ENCODE measurements at regions not wholly inside any gene's neighbourhood (a gene's known extent, or its start where the extent isn't known, plus 50 kb on each side); places are given as distances from the start of the nearest gene placed in this dataset.
A peak's percentile ranks its signal among the peaks of the same experiment; 100 is the strongest.
"Not testable (repeated sequence)": the region's sequence is repeated elsewhere in the genome, so short reads cannot be mapped to it uniquely, and the experiment has no call there.

DNA sequence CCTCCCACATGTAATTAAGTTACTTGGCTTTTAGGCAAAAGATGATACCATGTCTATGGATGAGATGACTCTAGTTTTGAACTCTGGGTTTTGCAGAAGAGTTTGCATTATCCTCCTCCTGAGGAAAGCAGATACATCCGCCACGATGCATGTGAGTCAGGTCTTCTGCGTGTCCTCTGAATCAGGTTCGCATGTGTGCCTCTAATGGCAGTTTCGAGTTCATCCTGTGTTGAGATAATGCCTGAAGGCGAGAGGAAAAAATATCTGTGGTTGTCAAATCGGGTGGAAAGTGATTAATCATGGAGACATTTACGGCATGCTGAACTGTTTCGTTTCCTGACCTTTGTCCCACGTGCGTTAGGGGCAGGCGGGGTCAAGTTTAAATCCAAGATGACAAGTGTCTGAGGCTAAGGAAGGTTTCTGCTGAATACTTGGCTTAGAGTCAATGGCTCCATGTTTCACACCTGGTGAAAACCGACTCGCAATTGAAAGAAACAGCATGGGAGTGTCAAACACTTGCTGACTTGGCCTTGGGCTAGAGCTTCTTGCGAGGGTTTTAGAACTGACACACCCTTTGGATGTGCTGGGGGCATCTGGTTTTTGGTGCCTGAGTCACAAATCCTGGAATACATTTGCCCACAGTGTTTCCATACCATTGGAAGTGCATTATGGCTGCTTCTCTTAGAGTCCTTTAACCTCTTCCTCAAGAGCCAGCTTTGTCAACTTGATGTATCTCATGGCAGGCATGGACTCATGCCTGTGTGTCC, 216.1 kb upstream of the PLGLB1 start:
- H3K9me3 ChIP-seq (ENCODE audit: control insufficient read depth in 4 of 4, insufficient read depth in 3 of 4, low read length in 3 of 4); H3K4me1 ChIP-seq (ENCODE audit: control insufficient read depth in 5 of 5, insufficient read depth in 5 of 5, low read length in 5 of 5); H3K27ac ChIP-seq (ENCODE audit: low read depth in 1 of 2, low read length in 1 of 2); ATAC-seq (ENCODE audit: insufficient read depth, low FRiP score); H3K27me3 ChIP-seq (ENCODE audit: control insufficient read depth in 3 of 3, insufficient read depth in 3 of 3, low read length in 2 of 3); DNase-seq; H3K36me3 ChIP-seq (ENCODE audit: control insufficient read depth in 4 of 4, insufficient read depth in 4 of 4, low read length in 4 of 4); H3K4me3 ChIP-seq; H3K9ac ChIP-seq (ENCODE audit: insufficient read depth in 1 of 2, low read length in 2 of 2): not testable (repeated sequence)
- 42 to 73% methylated on average over 7 to 8 of the region's 15 CpGs for WGBS, 2 donors

DNA sequence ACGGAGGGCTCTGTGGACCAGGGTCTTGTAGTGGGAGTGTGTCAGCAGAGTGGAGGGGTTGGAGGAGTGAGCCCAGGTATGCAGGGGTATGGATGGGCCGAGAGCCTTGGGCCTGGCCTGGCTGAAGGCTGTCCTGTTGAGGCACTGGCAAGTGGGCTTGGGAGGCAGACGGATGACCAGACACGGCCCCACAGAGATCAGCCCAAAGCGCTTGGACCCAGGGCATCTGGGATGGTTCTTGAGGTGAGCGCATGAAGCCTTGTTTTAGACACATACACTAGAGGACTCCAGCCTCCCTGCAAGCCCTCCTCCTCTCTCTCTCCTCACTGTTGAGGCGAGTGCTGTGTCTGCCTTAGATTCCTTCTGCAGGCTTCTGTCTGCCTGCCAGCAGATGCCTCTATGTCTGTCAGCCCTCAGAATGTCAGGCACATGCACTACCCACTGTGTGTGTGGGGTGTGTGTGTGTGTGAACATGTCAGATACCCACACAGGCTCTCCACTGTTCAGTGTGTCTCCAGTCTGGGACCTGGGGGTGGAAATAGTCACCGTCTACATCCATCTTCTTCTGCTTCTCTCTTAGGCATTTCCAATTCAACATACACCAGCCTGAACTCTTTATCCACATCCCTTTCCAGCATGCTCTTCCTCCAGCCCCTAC, 218.0 kb upstream of the PLGLB1 start:
- not testable (repeated sequence) for H3K27me3 ChIP-seq (ENCODE audit: control insufficient read depth in 3 of 3, insufficient read depth in 3 of 3, low read length in 2 of 3); DNase-seq; H3K4me3 ChIP-seq; H3K4me1 ChIP-seq (ENCODE audit: control insufficient read depth in 5 of 5, insufficient read depth in 5 of 5, low read length in 5 of 5); H3K9ac ChIP-seq (ENCODE audit: insufficient read depth in 1 of 2, low read length in 2 of 2); H3K27ac ChIP-seq (ENCODE audit: low read depth in 1 of 2, low read length in 1 of 2); H3K36me3 ChIP-seq (ENCODE audit: control insufficient read depth in 4 of 4, insufficient read depth in 4 of 4, low read length in 4 of 4); H3K9me3 ChIP-seq (ENCODE audit: control insufficient read depth in 4 of 4, insufficient read depth in 3 of 4, low read length in 3 of 4)
- ATAC-seq (ENCODE audit: insufficient read depth, low FRiP score), result peak; percentile 27
- WGBS, 2 donors, result 93 to 94% methylated on average over 7 of the region's 8 CpGs

DNA sequence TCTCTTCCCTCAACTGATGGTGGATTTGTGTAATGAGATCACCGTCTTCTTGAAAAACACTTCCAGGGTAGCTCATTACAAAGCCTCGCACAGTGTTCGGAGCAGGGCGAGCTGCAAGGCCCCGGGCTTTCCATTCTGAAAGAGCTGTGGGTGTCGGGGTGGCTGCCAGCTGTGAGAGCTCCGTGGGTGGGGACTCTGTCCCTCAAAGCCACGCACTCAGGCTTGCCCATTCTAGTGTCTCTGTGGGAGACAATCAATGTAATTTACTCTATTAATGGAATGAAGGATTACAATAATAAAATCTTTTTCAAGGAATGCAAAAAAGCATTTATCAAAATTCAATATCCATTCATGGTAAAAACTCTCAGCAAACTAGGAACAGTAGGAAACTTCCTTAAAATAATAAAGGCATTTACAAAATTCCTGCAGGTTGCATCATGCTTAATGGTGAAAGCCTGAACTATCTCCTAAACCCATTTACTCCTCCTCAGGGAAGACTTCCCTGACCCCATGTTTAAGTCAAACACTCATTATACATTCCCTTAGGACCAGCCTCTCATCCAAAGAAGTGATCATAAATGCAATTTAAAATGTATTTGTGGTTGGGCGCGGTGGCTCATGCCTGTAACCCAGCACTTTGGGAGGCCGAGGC, 224.5 kb upstream of the PLGLB1 start:
- not testable (repeated sequence) for H3K27me3 ChIP-seq (ENCODE audit: control insufficient read depth in 3 of 3, insufficient read depth in 3 of 3, low read length in 2 of 3); H3K9me3 ChIP-seq (ENCODE audit: control insufficient read depth in 4 of 4, insufficient read depth in 3 of 4, low read length in 3 of 4); DNase-seq; H3K4me1 ChIP-seq (ENCODE audit: control insufficient read depth in 5 of 5, insufficient read depth in 5 of 5, low read length in 5 of 5); ATAC-seq (ENCODE audit: insufficient read depth, low FRiP score); H3K9ac ChIP-seq (ENCODE audit: insufficient read depth in 1 of 2, low read length in 2 of 2); H3K4me3 ChIP-seq; H3K36me3 ChIP-seq (ENCODE audit: control insufficient read depth in 4 of 4, insufficient read depth in 4 of 4, low read length in 4 of 4); H3K27ac ChIP-seq (ENCODE audit: low read depth in 1 of 2, low read length in 1 of 2)
- 85 to 96% methylated on average over 7 to 9 of the region's 11 CpGs for WGBS, 2 donors

DNA sequence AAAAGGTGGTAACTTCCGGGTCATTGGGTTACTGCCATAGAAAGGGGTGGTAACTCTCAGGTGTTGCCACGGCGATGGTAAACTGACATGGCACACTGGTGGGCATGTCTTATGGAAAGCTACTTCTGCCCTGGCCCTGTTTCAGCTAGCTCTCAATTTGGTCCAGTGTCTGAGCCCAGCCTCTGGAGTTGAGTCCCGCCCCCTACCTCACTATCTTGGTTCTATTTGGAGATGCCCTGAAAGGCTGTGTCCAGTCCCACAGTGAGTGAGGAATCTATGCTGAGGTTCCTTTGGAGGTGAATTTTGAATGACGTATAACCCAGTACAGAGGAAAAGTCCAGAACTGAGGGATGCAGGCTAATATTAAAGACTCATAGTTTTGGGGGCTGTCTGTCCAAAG, 230.4 kb upstream of the PLGLB1 start:
- not testable (repeated sequence) for H3K9ac ChIP-seq (ENCODE audit: insufficient read depth in 1 of 2, low read length in 2 of 2); H3K27ac ChIP-seq (ENCODE audit: low read depth in 1 of 2, low read length in 1 of 2); H3K9me3 ChIP-seq (ENCODE audit: control insufficient read depth in 4 of 4, insufficient read depth in 3 of 4, low read length in 3 of 4); H3K36me3 ChIP-seq (ENCODE audit: control insufficient read depth in 4 of 4, insufficient read depth in 4 of 4, low read length in 4 of 4); H3K4me1 ChIP-seq (ENCODE audit: control insufficient read depth in 5 of 5, insufficient read depth in 5 of 5, low read length in 5 of 5); DNase-seq; H3K27me3 ChIP-seq (ENCODE audit: control insufficient read depth in 3 of 3, insufficient read depth in 3 of 3, low read length in 2 of 3); H3K4me3 ChIP-seq; ATAC-seq (ENCODE audit: insufficient read depth, low FRiP score)
- WGBS, 2 donors, result 92 to 95% methylated on average over 1 to 3 of the region's 5 CpGs

DNA sequence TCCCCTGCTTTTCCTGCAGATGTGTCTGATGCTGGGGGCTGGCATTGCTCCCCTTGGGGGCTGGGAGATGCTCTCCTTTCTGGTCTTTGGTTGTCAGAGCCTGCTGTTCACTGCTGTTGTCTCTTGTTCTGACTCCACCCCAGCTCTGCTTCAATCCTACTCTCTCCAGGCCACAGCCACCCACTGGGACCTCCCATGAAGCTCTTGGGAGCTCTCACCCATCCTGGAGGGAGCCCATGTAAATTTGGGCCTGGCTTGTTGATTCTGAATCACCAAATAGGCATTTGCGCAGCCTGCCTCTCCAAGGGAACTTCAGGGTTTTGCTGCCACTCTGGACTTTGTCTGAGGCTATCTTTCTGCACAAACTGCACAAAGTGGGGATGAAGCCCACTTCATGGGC, 232.9 kb upstream of the PLGLB1 start:
- not testable (repeated sequence) for H3K27me3 ChIP-seq (ENCODE audit: control insufficient read depth in 3 of 3, insufficient read depth in 3 of 3, low read length in 2 of 3); H3K4me3 ChIP-seq; H3K27ac ChIP-seq (ENCODE audit: low read depth in 1 of 2, low read length in 1 of 2); ATAC-seq (ENCODE audit: insufficient read depth, low FRiP score); H3K9ac ChIP-seq (ENCODE audit: insufficient read depth in 1 of 2, low read length in 2 of 2); DNase-seq; H3K9me3 ChIP-seq (ENCODE audit: control insufficient read depth in 4 of 4, insufficient read depth in 3 of 4, low read length in 3 of 4); H3K4me1 ChIP-seq (ENCODE audit: control insufficient read depth in 5 of 5, insufficient read depth in 5 of 5, low read length in 5 of 5); H3K36me3 ChIP-seq (ENCODE audit: control insufficient read depth in 4 of 4, insufficient read depth in 4 of 4, low read length in 4 of 4)
- WGBS, 2 donors, result no CpG with 5 or more reads among the region's 1 CpG

DNA sequence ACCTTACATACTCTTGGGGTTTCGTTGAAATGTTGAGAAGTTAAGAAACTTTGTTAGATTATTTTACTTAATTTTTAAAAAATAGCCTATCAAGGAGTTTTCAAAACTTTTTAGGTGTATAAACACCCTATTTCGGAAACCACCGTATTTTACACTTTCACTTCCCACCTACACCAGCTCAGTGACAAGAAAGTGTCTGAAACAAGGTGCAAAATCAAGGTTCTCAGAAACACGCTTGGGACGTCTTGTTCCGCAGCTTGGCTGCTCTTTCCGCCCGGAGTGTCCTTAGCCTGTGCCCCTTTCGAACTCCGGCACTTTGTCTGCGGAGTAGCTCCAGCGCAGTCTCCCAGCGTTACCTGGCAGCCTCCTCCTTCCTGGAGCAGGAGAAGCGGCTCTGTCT, 233.8 kb upstream of the PLGLB1 start:
- not testable (repeated sequence) for H3K36me3 ChIP-seq (ENCODE audit: control insufficient read depth in 4 of 4, insufficient read depth in 4 of 4, low read length in 4 of 4); H3K9ac ChIP-seq (ENCODE audit: insufficient read depth in 1 of 2, low read length in 2 of 2); H3K27me3 ChIP-seq (ENCODE audit: control insufficient read depth in 3 of 3, insufficient read depth in 3 of 3, low read length in 2 of 3); H3K4me3 ChIP-seq; ATAC-seq (ENCODE audit: insufficient read depth, low FRiP score); H3K27ac ChIP-seq (ENCODE audit: low read depth in 1 of 2, low read length in 1 of 2); H3K9me3 ChIP-seq (ENCODE audit: control insufficient read depth in 4 of 4, insufficient read depth in 3 of 4, low read length in 3 of 4); H3K4me1 ChIP-seq (ENCODE audit: control insufficient read depth in 5 of 5, insufficient read depth in 5 of 5, low read length in 5 of 5); DNase-seq
- WGBS, 2 donors, result 94 to 97% methylated on average over 8 to 10 of the region's 14 CpGs

DNA sequence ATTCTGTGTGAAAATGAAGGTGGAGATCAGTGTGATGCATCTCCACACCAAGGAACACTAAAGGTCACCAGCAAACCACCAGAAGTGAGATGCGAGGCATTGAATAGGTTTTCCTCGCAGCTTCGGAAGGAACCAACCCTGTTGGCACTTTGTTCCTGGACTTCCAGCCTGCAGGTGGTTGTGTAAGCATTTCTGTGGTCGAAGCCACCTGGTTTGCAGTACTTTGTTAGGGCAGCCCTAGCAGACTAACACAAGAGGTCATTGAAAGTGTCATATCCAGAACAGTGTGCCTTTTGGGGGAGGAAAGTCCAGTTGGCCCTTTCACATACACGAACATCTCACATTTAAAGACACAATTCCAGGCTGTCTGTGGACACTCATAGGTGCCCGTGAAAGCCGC, 237.2 kb upstream of the PLGLB1 start:
- ATAC-seq (ENCODE audit: insufficient read depth, low FRiP score); DNase-seq; H3K9ac ChIP-seq (ENCODE audit: insufficient read depth in 1 of 2, low read length in 2 of 2); H3K27ac ChIP-seq (ENCODE audit: low read depth in 1 of 2, low read length in 1 of 2); H3K4me3 ChIP-seq; H3K4me1 ChIP-seq (ENCODE audit: control insufficient read depth in 5 of 5, insufficient read depth in 5 of 5, low read length in 5 of 5); H3K36me3 ChIP-seq (ENCODE audit: control insufficient read depth in 4 of 4, insufficient read depth in 4 of 4, low read length in 4 of 4); H3K27me3 ChIP-seq (ENCODE audit: control insufficient read depth in 3 of 3, insufficient read depth in 3 of 3, low read length in 2 of 3); H3K9me3 ChIP-seq (ENCODE audit: control insufficient read depth in 4 of 4, insufficient read depth in 3 of 4, low read length in 3 of 4): not testable (repeated sequence)
- 97 to 99% methylated on average over 6 of the region's 7 CpGs for WGBS, 2 donors

DNA sequence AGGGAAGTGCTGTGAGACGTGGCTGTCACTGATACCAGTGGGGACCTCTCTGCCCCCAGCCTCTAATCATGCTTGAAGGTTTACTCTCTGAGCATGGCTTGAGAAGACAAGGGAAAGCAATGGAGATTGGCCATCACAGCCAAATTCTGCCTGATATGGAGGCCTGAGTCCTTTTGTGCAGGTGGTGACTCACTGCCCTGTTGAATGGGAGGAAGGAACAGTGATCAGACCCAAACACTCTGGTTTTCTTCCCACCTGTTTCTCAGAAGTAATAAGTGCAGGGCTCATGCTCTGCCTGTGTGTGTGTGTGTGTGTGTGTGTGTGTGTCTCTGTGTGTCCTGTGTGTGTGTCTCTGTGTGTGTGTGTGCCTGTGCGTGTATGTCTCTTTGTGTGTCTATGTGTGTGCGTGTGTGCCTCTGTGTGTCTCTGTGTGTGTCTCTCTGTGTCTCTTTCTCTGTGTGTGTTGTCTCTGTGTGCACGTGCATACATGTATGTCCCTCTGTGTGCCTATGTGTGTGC, 240.6 kb upstream of the PLGLB1 start:
- WGBS, 2 donors, result 92 to 100% methylated on average over 2 to 3 of the region's 4 CpGs
- ATAC-seq (ENCODE audit: insufficient read depth, low FRiP score), result not testable (repeated sequence)

More for the DNA sequence above, 240.6 kb upstream of the PLGLB1 start:
- H3K27ac ChIP-seq (ENCODE audit: low read depth in 1 of 2, low read length in 1 of 2); H3K4me1 ChIP-seq (ENCODE audit: control insufficient read depth in 5 of 5, insufficient read depth in 5 of 5, low read length in 5 of 5); DNase-seq; H3K36me3 ChIP-seq (ENCODE audit: control insufficient read depth in 4 of 4, insufficient read depth in 4 of 4, low read length in 4 of 4); H3K9me3 ChIP-seq (ENCODE audit: control insufficient read depth in 4 of 4, insufficient read depth in 3 of 4, low read length in 3 of 4); H3K27me3 ChIP-seq (ENCODE audit: control insufficient read depth in 3 of 3, insufficient read depth in 3 of 3, low read length in 2 of 3); H3K9ac ChIP-seq (ENCODE audit: insufficient read depth in 1 of 2, low read length in 2 of 2); H3K4me3 ChIP-seq: not testable (repeated sequence)

All from lung (tissue), 9 donors.